Tibial nerve (tissue), 4 donors: ENCODE measurements at regions not wholly inside any gene's neighbourhood (a gene's known extent, or its start where the extent isn't known, plus 50 kb on each side); places are given as distances from the start of the nearest gene placed in this dataset.

Experiments
- DNase-seq, 2 donors: peaks; one replicate each; pipeline ENCODE4 v3.0.0-alpha.2; 2019; ENCODE audit warnings: low spot score in 2 of 2
- H3K27ac ChIP-seq, 4 donors: fragments of 200-600 bp; sonication (generic) in 3 of 4; one replicate each; pipeline ENCODE4 v1.5.1; 2017 to 2019; ENCODE audit warnings: mild to moderate bottlenecking in 1 of 4
- H3K27me3 ChIP-seq, 2 donors: fragments of 200-600 bp; sonication (generic) in 1 of 2; one replicate each; pipeline versions ENCODE4 v1.5.1 to v1.6.0; 2017 to 2019
- H3K36me3 ChIP-seq, 3 donors: fragments of 200-600 bp; sonication (generic); one replicate each; pipeline ENCODE4 v1.5.1; 2018 to 2019
- H3K4me1 ChIP-seq, 4 donors: fragments of 200-600 bp; sonication (generic) in 3 of 4; one replicate each; pipeline ENCODE4 v1.5.1; 2017 to 2019
- H3K4me3 ChIP-seq, 4 donors: fragments of 200-600 bp; sonication (generic) in 3 of 4; one replicate each; pipeline ENCODE4 v1.5.1; 2017 to 2019; ENCODE audit warnings: mild to moderate bottlenecking in 1 of 4, moderate library complexity in 1 of 4
- H3K9me3 ChIP-seq, 4 donors: fragments of 200-600 bp; sonication (generic) in 3 of 4; one replicate each; pipeline ENCODE4 v1.5.1; 2017 to 2019
- EP300 ChIP-seq, 2 donors: sonication (generic); formaldehyde crosslinking; IDR thresholded peaks; one replicate each; pipeline ENCODE4 v1.6.1; 2017; ENCODE audit warnings: antibody characterized with exemption in 2 of 2, mild to moderate bottlenecking in 1 of 2
- POLR2A ChIP-seq, 2 donors: fragments of 450-650 bp; IDR thresholded peaks; one replicate each; pipeline ENCODE4 v1.6.1; 2017; ENCODE audit warnings: antibody characterized with exemption in 2 of 2, mild to moderate bottlenecking in 2 of 2, moderate library complexity in 2 of 2
- WGBS, 2 donors: methylation state at CpG; one replicate each; pipeline ENCODE4 v1.1.5; 2018; 5-methylcytosine and 5-hydroxymethylcytosine counted together
- TF ChIP-seq, protein P1 (sequence below), 5 experiments: fragments of 200-600 bp in 3 of 5; fragments of 450-650 bp in 2 of 5; sonication (generic) in 3 of 5; IDR thresholded peaks; one replicate each; pipeline ENCODE4 v1.5.1; 2016 to 2019; ENCODE audit warnings: antibody characterized with exemption in 5 of 5, mild to moderate bottlenecking in 3 of 5, moderate library complexity in 2 of 5

DNA sequence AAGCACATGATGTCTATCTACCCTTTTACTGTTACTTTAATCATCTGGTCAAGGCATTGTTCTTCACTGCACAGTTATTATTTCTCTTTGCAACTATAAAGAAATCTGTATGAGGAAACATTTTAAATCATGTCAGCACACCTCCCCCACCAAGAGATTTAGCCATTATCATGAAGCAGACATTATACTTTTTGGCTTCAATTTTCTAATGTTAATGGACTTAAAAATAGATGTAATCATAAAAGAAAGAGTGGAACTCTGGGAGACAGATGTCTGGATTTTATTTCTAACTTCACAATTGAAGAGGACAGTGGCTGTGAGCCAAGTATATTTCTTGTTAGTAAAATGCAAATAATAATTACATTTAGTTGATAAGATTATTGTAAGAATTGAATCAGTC lies 932.4 kb downstream of the TAF11L14 start:
- Histone ChIP-seq H3K4me3 (no peak overlapping the region), H3K4me1 (no peaks in the 10 kb centered on the region), H3K36me3 (no peaks in the 10 kb centered on the region), H3K27ac (no peak overlapping the region), H3K27me3 (no peaks in the 10 kb centered on the region), H3K9me3 (no peaks in the 10 kb centered on the region)
- TF ChIP-seq EP300 (IDR thresholded peaks at IDR 0.05) (no peak), POLR2A (IDR thresholded peaks at IDR 0.05) (no peak)
- TF ChIP-seq, protein P1, sequence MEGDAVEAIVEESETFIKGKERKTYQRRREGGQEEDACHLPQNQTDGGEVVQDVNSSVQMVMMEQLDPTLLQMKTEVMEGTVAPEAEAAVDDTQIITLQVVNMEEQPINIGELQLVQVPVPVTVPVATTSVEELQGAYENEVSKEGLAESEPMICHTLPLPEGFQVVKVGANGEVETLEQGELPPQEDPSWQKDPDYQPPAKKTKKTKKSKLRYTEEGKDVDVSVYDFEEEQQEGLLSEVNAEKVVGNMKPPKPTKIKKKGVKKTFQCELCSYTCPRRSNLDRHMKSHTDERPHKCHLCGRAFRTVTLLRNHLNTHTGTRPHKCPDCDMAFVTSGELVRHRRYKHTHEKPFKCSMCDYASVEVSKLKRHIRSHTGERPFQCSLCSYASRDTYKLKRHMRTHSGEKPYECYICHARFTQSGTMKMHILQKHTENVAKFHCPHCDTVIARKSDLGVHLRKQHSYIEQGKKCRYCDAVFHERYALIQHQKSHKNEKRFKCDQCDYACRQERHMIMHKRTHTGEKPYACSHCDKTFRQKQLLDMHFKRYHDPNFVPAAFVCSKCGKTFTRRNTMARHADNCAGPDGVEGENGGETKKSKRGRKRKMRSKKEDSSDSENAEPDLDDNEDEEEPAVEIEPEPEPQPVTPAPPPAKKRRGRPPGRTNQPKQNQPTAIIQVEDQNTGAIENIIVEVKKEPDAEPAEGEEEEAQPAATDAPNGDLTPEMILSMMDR (IDR thresholded peaks at IDR 0.05) = no peak
- no peak for DNase-seq

DNA sequence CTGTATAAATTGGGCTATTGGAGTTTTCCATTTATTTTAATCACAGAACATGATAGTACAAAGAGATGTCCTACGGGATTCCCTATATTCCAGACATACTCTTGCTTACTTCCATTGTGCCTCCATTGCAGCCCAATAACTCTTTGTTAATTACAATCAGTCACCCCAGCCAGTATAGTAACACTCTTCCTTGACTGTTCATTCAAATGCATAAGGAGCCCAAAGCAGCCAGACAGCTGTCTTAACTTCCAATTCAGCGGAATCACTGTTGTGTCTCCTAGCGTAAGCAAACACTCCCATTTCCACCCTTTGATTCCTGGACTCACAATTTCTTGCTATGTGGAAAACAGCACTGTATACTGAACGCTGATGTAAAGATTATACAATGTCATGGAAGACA lies 942.3 kb downstream of the TAF11L14 start:
- H3K27ac ChIP-seq = no peak overlapping the region
- no peaks in the 10 kb centered on the region for H3K4me1 ChIP-seq
- TF ChIP-seq, protein P1 (IDR thresholded peaks at IDR 0.05) = no peak
- TF ChIP-seq EP300 (IDR thresholded peaks at IDR 0.05) = no peak
- no peak overlapping the region for H3K4me3 ChIP-seq
- no peaks in the 10 kb centered on the region for H3K27me3 ChIP-seq
- no peaks in the 10 kb centered on the region for H3K9me3 ChIP-seq
- WGBS, 2 donors = 87 to 90% methylated on average over 4 of the region's 4 CpGs
- no peak for DNase-seq
- H3K36me3 ChIP-seq = no peaks in the 10 kb centered on the region

DNA sequence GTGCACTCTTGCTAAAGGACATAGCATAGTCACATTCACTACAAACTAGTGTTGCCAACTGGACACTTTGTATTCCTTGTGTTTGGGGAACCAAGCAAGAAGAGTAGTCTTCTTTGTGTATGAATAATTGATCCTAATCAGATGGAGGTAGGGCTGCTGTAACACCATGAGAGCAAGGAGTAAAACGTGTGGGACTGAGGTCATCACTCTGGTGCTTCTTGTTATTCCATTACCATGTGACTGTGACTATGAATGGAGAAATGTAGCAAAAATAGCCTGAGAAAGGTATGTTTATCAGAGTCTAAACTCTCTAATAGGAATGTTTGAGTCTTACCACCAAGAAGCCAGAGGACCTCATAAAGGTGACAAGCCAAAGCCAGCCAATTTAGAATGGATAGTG lies 966.9 kb downstream of the TAF11L14 start:
- Histone ChIP-seq H3K4me1 (peaks cover 0 to 3% (median 0%) of the 10 kb centered on the region in 4 donors), H3K27me3 (no peaks in the 10 kb centered on the region), H3K36me3 (no peaks in the 10 kb centered on the region), H3K27ac (no peak overlapping the region), H3K9me3 (no peaks in the 10 kb centered on the region), H3K4me3 (no peak overlapping the region)
- TF ChIP-seq, protein P1 (IDR thresholded peaks at IDR 0.05) = no peak
- TF ChIP-seq EP300 (IDR thresholded peaks at IDR 0.05) (no peak), POLR2A (IDR thresholded peaks at IDR 0.05) (no peak)
- WGBS, 2 donors = 53 to 57% methylated on average over 1 of the region's 1 CpG
- no peak for DNase-seq

DNA sequence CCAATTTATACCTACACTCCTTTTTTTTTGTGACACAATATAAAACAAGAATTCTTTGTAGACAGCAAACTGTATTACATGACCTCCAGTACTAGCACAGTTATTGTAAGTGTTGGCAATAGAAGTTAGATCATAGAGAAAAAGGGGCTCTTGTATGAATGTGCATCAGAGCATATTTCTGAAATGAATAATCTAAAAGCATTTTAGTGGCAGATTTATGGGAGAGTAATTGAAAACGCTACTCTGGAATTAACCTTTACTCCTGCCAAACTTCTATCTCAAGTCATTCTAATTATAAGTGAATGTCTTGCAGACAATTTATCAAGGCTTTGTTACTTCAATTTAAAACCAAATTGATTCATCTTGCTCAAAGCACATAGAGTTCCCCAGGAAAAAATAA lies 968.1 kb downstream of the TAF11L14 start:
- H3K27me3 ChIP-seq = no peaks in the 10 kb centered on the region
- H3K36me3 ChIP-seq = no peaks in the 10 kb centered on the region
- no peak overlapping the region for H3K27ac ChIP-seq
- no peaks in the 10 kb centered on the region for H3K9me3 ChIP-seq
- H3K4me3 ChIP-seq = no peak overlapping the region
- H3K4me1 ChIP-seq = peaks cover 0 to 3% (median 0%) of the 10 kb centered on the region in 4 donors
- no peak for TF ChIP-seq POLR2A (IDR thresholded peaks at IDR 0.05)
- TF ChIP-seq, protein P1 (IDR thresholded peaks at IDR 0.05) = no peak
- TF ChIP-seq EP300 (IDR thresholded peaks at IDR 0.05) = no peak
- 11 to 29% methylated on average over 1 of the region's 1 CpG for WGBS, 2 donors
- DNase-seq = no peak

DNA sequence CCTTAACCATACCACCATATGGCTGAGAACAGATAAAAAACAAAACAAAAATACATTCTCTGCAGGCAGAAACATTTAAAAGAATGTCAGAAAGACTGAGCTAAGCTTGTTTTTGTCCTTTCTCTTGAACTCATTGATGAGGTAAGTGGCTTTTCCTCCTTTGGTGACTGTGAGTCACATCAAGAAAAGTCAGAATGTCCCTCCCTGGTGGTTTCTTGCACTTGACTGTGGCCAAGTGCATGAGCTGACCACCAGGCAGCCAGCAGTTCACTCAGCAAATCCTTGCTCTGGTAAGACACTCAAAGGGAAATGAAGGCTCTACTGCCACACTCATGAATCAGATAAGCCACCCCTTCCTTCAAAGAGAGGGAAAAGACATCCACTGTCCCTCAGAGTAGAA lies 970.9 kb downstream of the TAF11L14 start:
- DNase-seq = no peak
- Histone ChIP-seq H3K9me3 (no peaks in the 10 kb centered on the region), H3K27me3 (no peaks in the 10 kb centered on the region), H3K36me3 (no peaks in the 10 kb centered on the region), H3K27ac (no peak overlapping the region), H3K4me3 (no peak overlapping the region), H3K4me1 (peaks cover 0 to 3% (median 0%) of the 10 kb centered on the region in 4 donors)
- TF ChIP-seq EP300 (IDR thresholded peaks at IDR 0.05) (no peak), POLR2A (IDR thresholded peaks at IDR 0.05) (no peak)
- TF ChIP-seq, protein P1 (IDR thresholded peaks at IDR 0.05) = no peak
